B cell (primary cell): ENCODE measurements at regions not wholly inside any gene's neighbourhood (a gene's known extent, or its start where the extent isn't known, plus 50 kb on each side); places are given as distances from the start of the nearest gene placed in this dataset.

Experiments used
- ATAC-seq: fragments of 200-7000 bp; cut with Tn5 transposase; one replicate; pipeline ENCODE4 v1.10.0; 2021; ENCODE audit warnings: low read depth, mild to moderate bottlenecking, moderate number of reproducible peaks, moderate library complexity
- CTCF ChIA-PET: fragments of 350-600 bp; sonication (Branson Sonifier 250); formaldehyde crosslinking; loops from one replicate; lab custom pipeline; 2021; ENCODE audit warnings: antibody characterized with exemption, inconsistent platforms; lab: Charles Lee
- POLR2A ChIA-PET: fragments of 350-600 bp; sonication (Branson Sonifier 250); formaldehyde crosslinking; loops from one replicate; lab custom pipeline; 2021; ENCODE audit warnings: antibody characterized with exemption; lab: Charles Lee
- DNase-seq: peaks from one replicate; pipeline ENCODE4 v3.0.0; 2013
- H2AFZ ChIP-seq: 2 replicates; pipeline ENCODE4 v1.6.1; 2012; ENCODE audit warnings: mild to moderate bottlenecking, low read depth, low read length; ENCODE audit not compliant: insufficient read depth, poor library complexity, severe bottlenecking
- H3K27ac ChIP-seq, 2 donors: 1 replicate in 1 of 2; 2 replicates in 1 of 2; pipeline ENCODE4 v1.5.1; 2012 to 2013; ENCODE audit warnings: low read length in 2 of 2, mild to moderate bottlenecking in 2 of 2, moderate library complexity in 1 of 2
- H3K27me3 ChIP-seq, 4 experiments: fragments of 200-600 bp in 1 of 4; sonication (generic) in 1 of 4; replicated peaks in 1 of 4; 1 replicate in 2 of 4; 2 replicates in 2 of 4; pipeline versions ENCODE4 v1.6.1 to v1.7.0; 2013 to 2016; ENCODE audit warnings: low read length in 3 of 4, mild to moderate bottlenecking in 2 of 4, mixed read lengths in 1 of 4, moderate library complexity in 1 of 4; ENCODE audit not compliant: insufficient read depth in 4 of 4, control insufficient read depth in 3 of 4; ENCODE audit errors: control extremely low read depth in 1 of 4
- H3K36me3 ChIP-seq, 2 experiments: replicated peaks in 1 of 2; 1 replicate in 1 of 2; 2 replicates in 1 of 2; pipeline versions ENCODE4 v1.6.1 to v1.7.1; 2013; ENCODE audit warnings: low read length in 1 of 2; ENCODE audit not compliant: insufficient read depth in 2 of 2, control insufficient read depth in 1 of 2; ENCODE audit errors: control extremely low read depth in 1 of 2, extremely low read depth in 1 of 2
- H3K4me1 ChIP-seq, 2 donors: fragments of 200-600 bp in 1 of 2; sonication (generic) in 1 of 2; 1 replicate in 1 of 2; 2 replicates in 1 of 2; pipeline versions ENCODE4 v1.5.1 to v1.6.1; 2013 to 2017; ENCODE audit warnings: low read length in 2 of 2; ENCODE audit not compliant: control insufficient read depth in 2 of 2, insufficient read depth in 2 of 2
- H3K4me2 ChIP-seq: replicated peaks from 2 replicates; pipeline ENCODE3; 2012; ENCODE audit warnings: mild to moderate bottlenecking, low read depth, low read length; ENCODE audit not compliant: poor library complexity, severe bottlenecking
- H3K4me3 ChIP-seq, 5 experiments: fragments of 200-600 bp in 1 of 5; sonication (generic) in 1 of 5; 1 replicate in 3 of 5; 2 replicates in 2 of 5; pipeline versions ENCODE4 v1.5.1 to v1.7.0; 2011 to 2016; ENCODE audit warnings: low read length in 4 of 5, mild to moderate bottlenecking in 4 of 5, low read depth in 2 of 5, control low read depth in 1 of 5, moderate library complexity in 1 of 5; ENCODE audit not compliant: insufficient read depth in 1 of 5; ENCODE audit errors: control extremely low read depth in 1 of 5, extremely low read depth in 1 of 5
- H3K79me2 ChIP-seq: fragments of 200-600 bp; sonication (generic); one replicate; pipeline ENCODE4 v1.6.0; 2016; ENCODE audit warnings: low read length; ENCODE audit not compliant: control insufficient read depth, insufficient read depth
- H3K9ac ChIP-seq: fragments of 200-600 bp; sonication (generic); 2 replicates; pipeline ENCODE4 v1.6.1; 2017; ENCODE audit warnings: mild to moderate bottlenecking, low read length, moderate library complexity
- H3K9me3 ChIP-seq, 3 donors: one replicate each; pipeline versions ENCODE4 v1.6.1 to v1.7.1; 2013; ENCODE audit warnings: low read length in 2 of 3; ENCODE audit not compliant: control insufficient read depth in 2 of 3, insufficient read depth in 1 of 3; ENCODE audit errors: control extremely low read depth in 1 of 3
- H4K20me1 ChIP-seq: 2 replicates; pipeline ENCODE4 v1.6.0; 2012; ENCODE audit warnings: mild to moderate bottlenecking, low read length; ENCODE audit not compliant: insufficient read depth, control insufficient read depth, poor library complexity, severe bottlenecking
- H3K27ac Mint-ChIP-seq: one replicate; pipeline ENCODE4 v1.8.0; 2021; ENCODE audit warnings: mixed read lengths
- H3K27me3 Mint-ChIP-seq: one replicate; pipeline ENCODE4 v1.8.0; 2021; ENCODE audit warnings: mixed read lengths
- H3K4me1 Mint-ChIP-seq: one replicate; pipeline ENCODE4 v1.8.0; 2021; ENCODE audit warnings: mixed read lengths
- H3K4me3 Mint-ChIP-seq: one replicate; pipeline ENCODE4 v1.8.0; 2021; ENCODE audit warnings: mixed read lengths
- H3K9me3 Mint-ChIP-seq: one replicate; pipeline ENCODE4 v1.8.0; 2022; ENCODE audit warnings: mixed read lengths; ENCODE audit not compliant: insufficient read depth
- EZH2 ChIP-seq: IDR thresholded peaks from 2 replicates; pipeline ENCODE4 v1.6.1; 2012; ENCODE audit warnings: borderline replicate concordance, low read depth, mild to moderate bottlenecking, moderate library complexity, low read length; ENCODE audit not compliant: insufficient read depth, poor library complexity, severe bottlenecking
- WGBS: methylation state at CpG from one replicate; pipeline ENCODE4 v1.1.5; 2013; ENCODE audit warnings: missing lambda C conversion rate; ENCODE audit not compliant: insufficient coverage; 5-methylcytosine and 5-hydroxymethylcytosine counted together
- intact Hi-C: fragments of 100-400 bp; cut with micrococcal nuclease; formaldehyde crosslinking; loops from one replicate; pipeline ENCODE4 v1.10.0; 2022
- TF ChIP-seq, protein P1 (sequence below): fragments of 200-600 bp; IDR thresholded peaks from one replicate; pipeline ENCODE4 v1.8.0; 2022; ENCODE audit warnings: antibody characterized with exemption, mild to moderate bottlenecking

DNA sequence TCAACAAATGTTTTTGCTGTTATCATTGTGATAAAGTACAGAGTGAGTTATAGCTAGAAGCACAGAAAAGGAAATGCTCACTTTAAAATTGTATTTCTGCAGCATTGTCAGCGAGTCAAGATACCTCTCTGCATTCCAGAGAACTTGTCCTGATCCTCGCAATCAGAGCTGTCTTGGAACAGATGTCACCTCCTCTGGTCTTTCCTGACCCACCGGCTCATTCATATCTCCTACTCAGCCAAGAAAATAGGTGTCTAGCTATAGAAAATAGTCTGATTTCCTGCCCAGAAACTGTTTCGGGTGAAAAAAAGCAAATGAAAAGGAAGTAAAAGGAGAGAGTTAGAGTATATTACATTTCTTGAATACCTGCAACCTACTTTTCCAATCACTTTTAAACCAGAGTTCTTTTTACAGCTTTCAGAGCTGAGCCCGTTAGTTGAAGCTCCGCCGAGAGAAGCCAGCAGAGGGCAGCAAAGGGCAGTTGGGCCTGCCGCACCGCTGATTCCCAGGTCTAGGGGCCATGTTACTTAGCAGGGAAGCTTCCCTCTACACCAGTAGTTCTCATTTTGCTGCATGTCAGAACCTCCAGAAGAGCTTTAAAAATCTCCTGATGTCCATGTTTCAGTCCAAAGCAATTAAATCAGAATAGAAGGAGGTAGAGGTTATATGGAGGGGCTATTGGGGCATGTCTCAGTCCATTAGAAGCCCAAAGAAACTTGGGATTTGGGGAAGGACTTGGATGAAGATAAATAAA lies 185.7 kb upstream of the THRB start:
- DNase-seq (peak; percentile 44), ATAC-seq (peak; percentile 51)
- Mint-ChIP-seq H3K4me3 (no peak overlapping the region), H3K9me3 (no peaks in the 10 kb centered on the region), H3K27ac (no peak overlapping the region), H3K4me1 (peaks cover 7% of the 10 kb centered on the region), H3K27me3 (peaks cover 6% of the 10 kb centered on the region)
- no peak overlapping the region for H3K4me2 ChIP-seq
- no peak overlapping the region for H3K4me3 ChIP-seq
- POLR2A ChIA-PET: no interaction called here
- intact Hi-C loops: loop anchor here (5.0 kb wide), 1 partner anchor 493 kb away; no protein-coding TSS in a partner anchor
- H3K9me3 ChIP-seq: no peaks in the 10 kb centered on the region
- no peaks in the 10 kb centered on the region for H3K27me3 ChIP-seq
- WGBS: 16% methylated on average over 7 of the region's 9 CpGs
- no peaks in the 10 kb centered on the region for H3K36me3 ChIP-seq
- no peaks in the 10 kb centered on the region for H4K20me1 ChIP-seq
- CTCF ChIA-PET: interaction anchor here (0.6 to 2.8 kb wide), 10 partner anchors 9 to 914 kb away, joined by 3 to 11 read pairs (median 3); no protein-coding TSS in a partner anchor
- no peak overlapping the region for H2AFZ ChIP-seq
- no peaks in the 10 kb centered on the region for H3K79me2 ChIP-seq
- H3K4me1 ChIP-seq: peaks cover 4 to 5% of the 10 kb centered on the region in 2 donors
- H3K9ac ChIP-seq: no peak overlapping the region
- no peak for TF ChIP-seq EZH2
- TF ChIP-seq, protein P1, sequence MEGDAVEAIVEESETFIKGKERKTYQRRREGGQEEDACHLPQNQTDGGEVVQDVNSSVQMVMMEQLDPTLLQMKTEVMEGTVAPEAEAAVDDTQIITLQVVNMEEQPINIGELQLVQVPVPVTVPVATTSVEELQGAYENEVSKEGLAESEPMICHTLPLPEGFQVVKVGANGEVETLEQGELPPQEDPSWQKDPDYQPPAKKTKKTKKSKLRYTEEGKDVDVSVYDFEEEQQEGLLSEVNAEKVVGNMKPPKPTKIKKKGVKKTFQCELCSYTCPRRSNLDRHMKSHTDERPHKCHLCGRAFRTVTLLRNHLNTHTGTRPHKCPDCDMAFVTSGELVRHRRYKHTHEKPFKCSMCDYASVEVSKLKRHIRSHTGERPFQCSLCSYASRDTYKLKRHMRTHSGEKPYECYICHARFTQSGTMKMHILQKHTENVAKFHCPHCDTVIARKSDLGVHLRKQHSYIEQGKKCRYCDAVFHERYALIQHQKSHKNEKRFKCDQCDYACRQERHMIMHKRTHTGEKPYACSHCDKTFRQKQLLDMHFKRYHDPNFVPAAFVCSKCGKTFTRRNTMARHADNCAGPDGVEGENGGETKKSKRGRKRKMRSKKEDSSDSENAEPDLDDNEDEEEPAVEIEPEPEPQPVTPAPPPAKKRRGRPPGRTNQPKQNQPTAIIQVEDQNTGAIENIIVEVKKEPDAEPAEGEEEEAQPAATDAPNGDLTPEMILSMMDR: peak; percentile 81
- H3K27ac ChIP-seq: no peak overlapping the region

DNA sequence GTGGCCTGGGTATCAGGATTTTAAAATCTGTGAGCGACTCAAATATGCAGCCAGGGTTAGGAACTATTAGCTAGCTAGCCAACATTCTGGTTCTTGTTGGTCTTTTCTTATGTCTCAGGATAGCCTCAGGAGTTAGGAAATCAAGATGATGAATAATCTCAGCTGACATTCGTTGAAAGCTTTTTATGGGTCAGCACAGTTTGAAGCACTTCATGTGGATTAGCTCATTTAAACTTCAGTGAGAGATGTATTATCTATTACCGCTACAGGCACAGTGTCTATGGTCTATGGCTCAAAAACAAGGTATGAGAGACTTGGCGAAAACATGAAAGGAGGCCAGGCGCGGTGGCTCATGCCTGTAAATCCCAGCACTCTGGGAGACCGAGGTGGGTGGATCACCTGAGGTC lies 187.5 kb upstream of the THRB start:
- no peak for TF ChIP-seq EZH2
- TF ChIP-seq, protein P1: no peak
- H3K27ac Mint-ChIP-seq: no peak overlapping the region
- no peak overlapping the region for H3K4me3 Mint-ChIP-seq
- peaks cover 4 to 5% of the 10 kb centered on the region in 2 donors for H3K4me1 ChIP-seq
- H3K9me3 ChIP-seq: no peaks in the 10 kb centered on the region
- H4K20me1 ChIP-seq: no peaks in the 10 kb centered on the region
- H3K4me1 Mint-ChIP-seq: peaks cover 7% of the 10 kb centered on the region
- CTCF ChIA-PET: interaction anchor here (0.7 to 2.8 kb wide), 6 partner anchors 134 to 848 kb away, joined by 3 to 11 read pairs (median 4); no protein-coding TSS in a partner anchor
- POLR2A ChIA-PET: no interaction called here
- no peak overlapping the region for H3K4me2 ChIP-seq
- no peak overlapping the region for H2AFZ ChIP-seq
- DNase-seq (no peak), ATAC-seq (no peak)
- 98% methylated on average over 6 of the region's 7 CpGs for WGBS
- H3K36me3 ChIP-seq: no peaks in the 10 kb centered on the region
- no peaks in the 10 kb centered on the region for H3K9me3 Mint-ChIP-seq
- H3K27me3 ChIP-seq: no peaks in the 10 kb centered on the region
- peaks cover 6% of the 10 kb centered on the region for H3K27me3 Mint-ChIP-seq
- H3K9ac ChIP-seq: no peak overlapping the region
- intact Hi-C loops: loop anchor here (5.0 kb wide), 1 partner anchor 495 kb away; no protein-coding TSS in a partner anchor
- H3K4me3 ChIP-seq: no peak overlapping the region
- no peaks in the 10 kb centered on the region for H3K79me2 ChIP-seq
- no peak overlapping the region for H3K27ac ChIP-seq
